ENCODE measurements at regions not wholly inside any gene's neighbourhood (a gene's known extent, or its start where the extent isn't known, plus 50 kb on each side); places are given as distances from the start of the nearest gene placed in this dataset.

DNA sequence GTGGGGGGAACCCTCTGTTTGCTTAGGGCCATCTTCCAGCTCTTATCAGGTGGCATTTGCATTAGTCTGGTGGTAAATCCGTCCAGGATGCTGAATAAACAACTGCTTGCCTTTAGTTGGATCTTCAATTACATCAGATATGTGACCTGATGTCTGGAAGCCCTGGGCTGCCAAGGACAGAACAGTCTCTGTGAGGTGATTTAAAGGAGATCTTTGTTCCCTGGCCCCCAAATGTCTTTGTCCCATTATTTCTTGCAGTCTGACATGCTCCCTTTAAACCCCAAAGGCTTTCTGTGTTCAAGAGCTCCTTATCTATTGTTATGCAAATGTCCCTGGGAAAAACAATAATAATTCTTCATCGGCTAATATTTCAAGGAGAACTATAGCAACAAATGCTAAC, 84.6 kb upstream of the SPTLC3 start:
- no peak overlapping the region for H3K27ac Mint-ChIP-seq
- peaks cover 5% of the 10 kb centered on the region for H3K9me3 Mint-ChIP-seq (ENCODE audit: low read depth)
- H3K36me3 Mint-ChIP-seq (ENCODE audit: insufficient read depth) = no peaks in the 10 kb centered on the region
- TF ChIP-seq, protein P1, sequence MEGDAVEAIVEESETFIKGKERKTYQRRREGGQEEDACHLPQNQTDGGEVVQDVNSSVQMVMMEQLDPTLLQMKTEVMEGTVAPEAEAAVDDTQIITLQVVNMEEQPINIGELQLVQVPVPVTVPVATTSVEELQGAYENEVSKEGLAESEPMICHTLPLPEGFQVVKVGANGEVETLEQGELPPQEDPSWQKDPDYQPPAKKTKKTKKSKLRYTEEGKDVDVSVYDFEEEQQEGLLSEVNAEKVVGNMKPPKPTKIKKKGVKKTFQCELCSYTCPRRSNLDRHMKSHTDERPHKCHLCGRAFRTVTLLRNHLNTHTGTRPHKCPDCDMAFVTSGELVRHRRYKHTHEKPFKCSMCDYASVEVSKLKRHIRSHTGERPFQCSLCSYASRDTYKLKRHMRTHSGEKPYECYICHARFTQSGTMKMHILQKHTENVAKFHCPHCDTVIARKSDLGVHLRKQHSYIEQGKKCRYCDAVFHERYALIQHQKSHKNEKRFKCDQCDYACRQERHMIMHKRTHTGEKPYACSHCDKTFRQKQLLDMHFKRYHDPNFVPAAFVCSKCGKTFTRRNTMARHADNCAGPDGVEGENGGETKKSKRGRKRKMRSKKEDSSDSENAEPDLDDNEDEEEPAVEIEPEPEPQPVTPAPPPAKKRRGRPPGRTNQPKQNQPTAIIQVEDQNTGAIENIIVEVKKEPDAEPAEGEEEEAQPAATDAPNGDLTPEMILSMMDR (IDR thresholded peaks at IDR 0.05; ENCODE audit: unreplicated experiment) = no peak
- no peaks in the 10 kb centered on the region for H3K27me3 Mint-ChIP-seq
- no peak overlapping the region for H3K4me3 Mint-ChIP-seq (ENCODE audit: low read depth)
- peaks cover 33% of the 10 kb centered on the region for H3K4me1 Mint-ChIP-seq (ENCODE audit: low read depth)
- no peak for DNase-seq (ENCODE audit: low spot score, unreplicated experiment)

- Mint-ChIP-seq H3K4me1 (ENCODE audit: low read depth) (peaks cover 38% of the 10 kb centered on the region), H3K4me3 (ENCODE audit: low read depth) (no peak overlapping the region), H3K36me3 (ENCODE audit: insufficient read depth) (no peaks in the 10 kb centered on the region), H3K9me3 (ENCODE audit: low read depth) (peaks cover 5% of the 10 kb centered on the region), H3K27me3 (no peaks in the 10 kb centered on the region), H3K27ac (peak overlapping the region; percentile 31)
- TF ChIP-seq, protein P1 (IDR thresholded peaks at IDR 0.05; ENCODE audit: unreplicated experiment) = no peak
- peak; percentile 39 for DNase-seq (ENCODE audit: low spot score, unreplicated experiment)
Measured at GRCh38 chr20:12925210-12925755, 83.5 kb upstream of the SPTLC3 start.

- Mint-ChIP-seq H3K36me3 (ENCODE audit: insufficient read depth) (no peaks in the 10 kb centered on the region), H3K9me3 (ENCODE audit: low read depth) (peaks cover 5% of the 10 kb centered on the region), H3K4me1 (ENCODE audit: low read depth) (peaks cover 38% of the 10 kb centered on the region), H3K27me3 (no peaks in the 10 kb centered on the region), H3K27ac (peak overlapping the region; percentile 34), H3K4me3 (ENCODE audit: low read depth) (no peak overlapping the region)
- no peak for DNase-seq (ENCODE audit: low spot score, unreplicated experiment)
- TF ChIP-seq, protein P1 (IDR thresholded peaks at IDR 0.05; ENCODE audit: unreplicated experiment) = no peak
Measured at GRCh38 chr20:12925863-12926793, 82.6 kb upstream of the SPTLC3 start.

DNA sequence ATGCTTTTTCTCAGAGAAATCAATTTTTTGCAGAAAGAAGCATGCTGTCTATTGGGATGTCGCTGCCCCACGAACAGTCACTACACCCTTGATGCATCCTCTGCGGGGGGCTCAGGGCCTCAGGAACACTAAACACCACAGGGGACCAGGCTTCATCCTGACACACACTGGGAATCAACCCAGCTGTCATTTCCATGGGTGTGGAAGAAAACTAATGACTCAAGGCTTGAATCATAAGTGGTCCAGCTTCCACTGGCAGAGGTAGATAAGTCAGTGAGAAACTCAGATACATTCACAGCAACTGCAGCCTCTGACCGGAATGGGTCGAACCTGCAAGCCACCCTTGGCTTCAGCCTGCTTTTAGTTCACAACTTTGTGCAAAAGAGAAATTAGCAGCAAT, 81.3 kb upstream of the SPTLC3 start:
- Mint-ChIP-seq H3K27me3 (no peaks in the 10 kb centered on the region), H3K36me3 (ENCODE audit: insufficient read depth) (no peaks in the 10 kb centered on the region), H3K4me1 (ENCODE audit: low read depth) (peaks cover 38% of the 10 kb centered on the region), H3K4me3 (ENCODE audit: low read depth) (no peak overlapping the region), H3K9me3 (ENCODE audit: low read depth) (no peaks in the 10 kb centered on the region), H3K27ac (no peak overlapping the region)
- DNase-seq (ENCODE audit: low spot score, unreplicated experiment) = no peak
- TF ChIP-seq, protein P1 (IDR thresholded peaks at IDR 0.05; ENCODE audit: unreplicated experiment) = no peak

- H3K4me3 Mint-ChIP-seq (ENCODE audit: low read depth) = no peak overlapping the region
- peaks cover 38% of the 10 kb centered on the region for H3K4me1 Mint-ChIP-seq (ENCODE audit: low read depth)
- no peak overlapping the region for H3K27ac Mint-ChIP-seq
- no peak for DNase-seq (ENCODE audit: low spot score, unreplicated experiment)
- no peaks in the 10 kb centered on the region for H3K36me3 Mint-ChIP-seq (ENCODE audit: insufficient read depth)
- no peaks in the 10 kb centered on the region for H3K27me3 Mint-ChIP-seq
- TF ChIP-seq, protein P1 (IDR thresholded peaks at IDR 0.05; ENCODE audit: unreplicated experiment) = no peak
- H3K9me3 Mint-ChIP-seq (ENCODE audit: low read depth) = no peaks in the 10 kb centered on the region
Measured at GRCh38 chr20:12928358-12928754, 80.4 kb upstream of the SPTLC3 start.

All from progenitor cell of endocrine pancreas (in vitro differentiated cells).